GM18517 (cell line): ENCODE measurements at regions not wholly inside any gene's neighbourhood (a gene's known extent, or its start where the extent isn't known, plus 50 kb on each side); places are given as distances from the start of the nearest gene placed in this dataset.
"Not testable (repeated sequence)": the region's sequence is repeated elsewhere in the genome, so short reads cannot be mapped to it uniquely, and the experiment has no call there.

ENCODE experiments used
- ATAC-seq: cut with Tn5 transposase; IDR thresholded peaks from one replicate; pipeline ENCODE4 v1.9.1; 2021; ENCODE audit warnings: mild to moderate bottlenecking, moderate library complexity; ENCODE audit not compliant: unreplicated experiment

DNA sequence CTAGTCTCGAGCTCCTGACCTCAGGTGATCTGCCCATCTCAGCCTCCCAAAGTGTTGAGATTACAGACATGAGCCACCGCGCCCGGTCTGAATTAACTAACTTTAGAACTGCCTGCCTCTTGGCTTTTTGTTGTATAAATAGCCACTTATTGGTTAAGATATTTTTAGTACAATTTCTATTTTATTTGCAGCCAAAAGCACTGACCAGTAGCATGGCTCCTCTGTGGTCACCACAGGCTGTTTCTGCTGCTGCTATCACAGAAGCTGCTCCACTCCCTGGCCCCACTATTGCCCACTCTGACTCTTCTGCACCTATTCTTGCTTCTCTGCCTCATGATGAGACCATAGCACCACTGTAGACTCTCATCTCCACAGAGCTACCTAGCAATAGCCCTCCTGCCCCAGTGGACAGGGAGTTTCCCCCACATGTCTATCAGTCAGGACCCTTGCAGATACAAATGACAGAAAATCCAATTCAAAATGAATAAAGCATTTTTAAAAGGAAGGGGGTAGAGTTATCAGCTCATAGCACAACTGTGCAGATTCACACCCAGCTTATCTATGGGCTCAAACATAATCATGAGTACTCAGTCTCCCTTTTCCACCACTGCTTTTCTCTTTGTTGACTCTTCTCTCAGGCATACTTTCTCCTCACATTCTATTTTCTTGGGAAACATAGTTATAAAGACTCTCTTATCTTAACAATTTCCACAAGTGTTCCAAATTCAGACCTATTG is 151.8 kb upstream of the EPB41L4A start:
- ATAC-seq: no peak

DNA sequence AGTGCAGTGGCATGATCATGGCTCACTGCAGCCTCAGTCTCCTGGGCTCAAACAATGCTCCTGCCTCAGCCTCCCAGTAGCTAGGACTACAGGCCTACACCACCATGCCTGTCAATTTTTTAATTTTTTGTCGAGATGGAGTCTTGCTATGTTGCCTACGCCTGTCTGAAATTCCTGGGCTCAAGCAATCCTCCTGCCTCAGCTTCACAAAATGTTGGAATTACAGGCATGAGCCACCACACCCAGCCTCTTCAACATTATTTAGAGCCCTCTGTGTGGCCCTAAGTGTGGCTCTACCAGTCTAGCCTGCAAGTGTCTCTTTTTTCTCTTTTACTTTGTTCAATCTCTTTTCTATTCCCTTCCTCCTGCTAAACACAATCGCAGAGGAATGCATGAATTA is 154.4 kb upstream of the EPB41L4A start:
- ATAC-seq: no peak

DNA sequence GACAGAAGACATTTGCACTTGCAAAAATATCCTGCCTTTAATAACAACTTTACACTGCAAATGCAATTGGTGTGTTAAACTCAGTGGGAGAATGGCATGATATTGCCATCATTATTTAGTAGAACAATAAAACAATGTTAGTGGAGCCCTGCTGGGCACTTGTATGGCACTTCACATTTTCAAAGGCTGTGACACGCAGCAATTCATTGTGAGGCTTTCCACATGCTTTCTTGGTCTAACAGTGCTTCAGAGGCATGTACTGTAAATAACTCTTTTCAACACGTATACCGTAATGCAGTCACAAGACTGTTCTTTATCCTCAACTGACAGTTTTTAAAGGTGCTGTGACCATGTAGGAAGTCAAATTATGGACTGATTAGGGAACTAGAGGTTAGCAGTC is 155.5 kb upstream of the EPB41L4A start:
- no peak for ATAC-seq

GRCh38 chr5:112576298-112576925 is 157.3 kb upstream of the EPB41L4A start:
- ATAC-seq: no peak

GRCh38 chr5:112579599-112580170 is 158.0 kb upstream of the APC start:
- ATAC-seq: no peak

DNA sequence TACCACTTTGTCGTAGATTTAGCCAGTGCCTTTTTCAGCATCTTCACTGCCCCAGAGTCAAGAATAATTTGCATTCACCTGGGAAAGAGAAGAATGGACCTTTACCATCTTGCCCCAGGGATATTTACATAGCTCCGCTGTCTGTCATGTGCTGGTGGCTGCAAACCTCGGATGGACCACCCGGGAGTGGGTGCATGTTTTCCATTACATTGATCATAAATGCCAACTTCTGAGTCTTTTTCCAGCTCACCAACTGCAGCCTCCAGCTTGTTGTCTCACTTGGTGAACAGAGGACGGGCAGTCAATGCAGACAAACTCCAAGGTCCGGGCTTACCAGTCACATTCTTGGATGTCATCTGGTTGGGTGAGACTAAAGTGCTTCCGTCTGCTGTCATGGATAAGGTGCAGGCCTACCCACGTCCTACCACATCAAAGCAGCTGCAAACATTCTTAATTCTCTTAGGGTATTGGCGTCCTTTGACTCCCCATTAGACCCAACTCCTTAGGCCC is 155.8 kb upstream of the APC start:
- ATAC-seq: no peak

DNA sequence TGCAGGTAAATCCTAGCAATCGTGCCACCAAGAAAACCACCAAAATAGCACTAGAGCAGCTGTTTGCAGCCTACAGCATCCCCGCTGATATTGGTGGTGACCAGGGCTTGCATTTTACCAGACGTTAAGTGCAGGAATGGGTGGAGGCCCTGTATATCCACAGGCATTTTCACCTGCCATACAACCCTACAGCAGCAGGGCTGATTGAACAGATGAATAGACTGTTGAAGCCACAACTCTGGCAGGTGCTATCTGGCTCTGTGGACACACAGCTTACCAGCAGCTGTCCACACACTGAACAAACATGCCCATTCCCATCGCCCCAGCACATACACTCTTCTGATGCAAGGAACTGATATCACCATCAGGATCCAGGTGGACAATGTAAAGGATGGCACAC is 154.5 kb upstream of the APC start:
- ATAC-seq: no peak

- ATAC-seq: no peak
Observed at GRCh38 chr5:112584781-112585180, 152.9 kb upstream of the APC start.

DNA sequence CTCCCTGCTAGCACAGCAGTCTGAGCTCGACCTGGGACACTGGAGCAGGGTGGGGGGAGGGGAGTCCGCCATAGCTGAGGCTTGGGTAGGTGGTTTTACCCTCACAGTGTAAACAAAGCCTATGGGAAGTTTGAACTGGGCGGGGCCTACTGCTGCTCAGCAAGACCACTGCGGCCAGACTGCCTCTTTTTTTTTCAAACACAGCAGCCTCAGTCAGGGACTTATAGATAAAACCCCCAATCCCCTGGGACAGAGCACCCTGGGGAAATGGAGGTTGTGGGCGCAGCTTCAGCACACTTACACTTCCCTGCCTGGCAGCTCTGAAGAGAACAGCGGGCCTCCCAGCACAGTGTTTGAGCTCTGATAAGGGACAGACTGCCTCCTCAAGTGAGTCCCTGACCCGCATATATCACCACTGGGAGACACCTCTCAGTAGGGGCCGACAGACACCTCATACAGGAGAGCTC is 151.1 kb upstream of the APC start:
- no peak for ATAC-seq

DNA sequence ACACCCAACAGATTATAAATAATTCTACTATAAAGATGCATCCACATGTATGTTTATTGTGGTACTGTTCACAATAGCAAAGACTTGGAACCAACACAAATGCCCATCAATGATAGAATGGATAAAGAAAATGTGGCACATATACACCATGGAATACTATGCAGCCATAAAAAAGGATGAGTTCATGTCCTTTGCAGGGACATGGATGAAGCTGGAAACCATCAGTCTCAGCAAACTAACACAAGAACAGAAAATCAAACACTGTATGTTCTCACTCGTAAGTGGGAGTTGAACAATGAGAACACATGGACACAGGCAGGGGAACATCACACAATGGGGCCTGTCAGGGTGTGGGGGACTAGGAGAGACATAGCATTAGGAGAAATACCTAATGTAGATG is 146.8 kb upstream of the APC start:
- ATAC-seq: not testable (repeated sequence)

GRCh38 chr5:112594095-112594850 is 143.4 kb upstream of the APC start:
- ATAC-seq: no peak

- ATAC-seq: no peak
Observed at GRCh38 chr5:112594941-112595340, 142.7 kb upstream of the APC start.

DNA sequence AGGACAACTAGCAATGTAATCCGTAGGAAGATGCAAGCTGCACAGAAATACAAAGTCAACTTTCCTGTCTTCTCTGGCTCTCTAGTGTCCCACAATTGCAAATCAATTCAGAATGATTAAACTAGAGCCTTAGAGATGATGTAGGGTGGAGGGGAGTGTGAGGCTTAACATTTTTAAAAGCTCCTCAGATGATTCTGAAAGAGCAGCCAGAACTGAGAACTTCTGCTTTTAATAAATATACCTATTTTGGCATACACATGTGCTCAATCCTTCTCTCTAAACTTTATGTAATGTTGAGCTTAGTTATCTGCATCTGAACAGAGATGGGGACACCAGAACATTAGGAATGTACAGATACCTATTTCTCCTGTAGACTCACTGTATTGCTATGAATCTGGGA is 139.9 kb upstream of the APC start:
- ATAC-seq: no peak

GRCh38 chr5:112600510-112600909 is 137.2 kb upstream of the APC start:
- ATAC-seq: not testable (repeated sequence)

DNA sequence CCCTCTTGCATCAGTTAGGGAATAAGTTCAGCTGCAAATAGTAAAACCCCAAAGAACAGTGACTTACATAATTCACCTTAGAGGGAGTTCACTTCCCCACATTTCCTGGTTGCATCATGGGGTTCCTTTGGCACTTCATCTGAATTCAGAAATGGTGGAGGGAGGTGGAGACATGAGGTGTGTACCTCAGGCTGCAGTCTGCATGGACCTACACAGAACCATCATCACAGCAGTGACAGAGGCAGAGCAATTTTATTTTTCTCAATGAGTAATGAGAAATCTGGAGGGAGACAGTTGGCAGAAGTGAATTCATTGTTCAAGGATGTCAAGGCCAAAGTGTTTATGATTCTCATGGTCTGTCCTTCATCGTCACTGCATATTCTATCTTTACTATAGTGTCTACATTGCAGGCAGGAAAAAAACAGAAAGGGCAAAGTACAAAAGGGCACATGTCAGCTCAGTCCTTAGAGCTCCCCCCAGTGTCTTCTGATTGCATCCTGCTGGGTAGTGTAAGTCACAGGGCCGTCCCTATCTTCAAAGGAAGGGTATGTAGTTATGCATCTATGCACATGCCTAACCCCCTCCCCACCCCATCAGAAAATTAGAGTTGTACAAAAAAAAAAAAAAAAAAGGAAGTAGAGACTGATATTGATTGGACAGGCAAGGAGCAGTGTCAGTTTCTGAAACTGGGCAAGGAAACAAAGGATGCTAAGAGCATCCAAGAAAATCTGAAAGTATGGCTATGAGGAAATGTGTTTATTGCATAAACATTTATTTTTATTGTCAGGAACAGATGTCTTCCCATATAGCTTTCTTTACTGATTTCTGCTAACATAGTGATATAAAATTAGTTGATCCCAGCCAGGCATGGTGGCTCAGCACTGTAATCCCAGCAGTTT is 132.7 kb upstream of the APC start:
- ATAC-seq: no peak

DNA sequence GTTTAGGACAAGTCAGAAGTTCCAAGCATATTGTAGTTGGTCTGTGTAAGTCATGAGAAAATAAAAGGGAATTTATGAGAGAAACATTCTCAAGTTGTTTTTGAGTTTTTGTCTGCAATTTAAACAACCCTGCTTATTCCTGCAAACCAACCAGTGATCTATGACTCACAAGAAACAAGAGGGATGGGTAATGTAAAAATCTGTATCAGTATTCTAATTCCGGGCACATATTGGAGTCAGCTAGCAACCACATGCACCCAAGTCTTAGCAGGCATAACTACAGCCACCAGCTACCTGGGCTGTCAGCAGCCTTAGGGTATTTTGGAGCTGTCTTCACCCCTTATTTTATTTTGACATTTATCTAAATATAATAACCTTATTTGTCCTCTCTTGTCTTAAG is 128.7 kb upstream of the APC start:
- no peak for ATAC-seq

- ATAC-seq: no peak
Observed at GRCh38 chr5:112612663-112613062, 125.0 kb upstream of the APC start.

DNA sequence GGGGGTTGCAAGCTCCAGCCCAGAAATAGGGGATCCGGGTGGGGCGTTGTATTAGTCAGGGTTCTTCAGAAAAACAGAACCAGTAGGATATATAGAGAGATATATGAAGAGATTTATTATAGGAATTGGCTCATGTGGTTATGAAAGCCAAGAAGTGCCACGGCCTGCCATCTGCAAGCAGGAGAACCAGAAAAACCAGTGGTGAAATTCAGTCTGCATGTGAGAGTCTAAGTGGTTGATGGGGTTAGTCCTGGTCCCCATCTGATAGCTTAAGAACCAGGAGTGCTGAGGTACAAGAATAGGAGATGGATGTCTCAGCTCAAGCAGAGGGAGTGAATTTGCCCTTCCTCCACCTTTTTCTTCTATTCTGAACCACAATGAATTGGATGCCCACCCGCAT is 123.4 kb upstream of the APC start:
- no peak for ATAC-seq

GRCh38 chr5:112614986-112615385 is 122.7 kb upstream of the APC start:
- ATAC-seq: no peak

DNA sequence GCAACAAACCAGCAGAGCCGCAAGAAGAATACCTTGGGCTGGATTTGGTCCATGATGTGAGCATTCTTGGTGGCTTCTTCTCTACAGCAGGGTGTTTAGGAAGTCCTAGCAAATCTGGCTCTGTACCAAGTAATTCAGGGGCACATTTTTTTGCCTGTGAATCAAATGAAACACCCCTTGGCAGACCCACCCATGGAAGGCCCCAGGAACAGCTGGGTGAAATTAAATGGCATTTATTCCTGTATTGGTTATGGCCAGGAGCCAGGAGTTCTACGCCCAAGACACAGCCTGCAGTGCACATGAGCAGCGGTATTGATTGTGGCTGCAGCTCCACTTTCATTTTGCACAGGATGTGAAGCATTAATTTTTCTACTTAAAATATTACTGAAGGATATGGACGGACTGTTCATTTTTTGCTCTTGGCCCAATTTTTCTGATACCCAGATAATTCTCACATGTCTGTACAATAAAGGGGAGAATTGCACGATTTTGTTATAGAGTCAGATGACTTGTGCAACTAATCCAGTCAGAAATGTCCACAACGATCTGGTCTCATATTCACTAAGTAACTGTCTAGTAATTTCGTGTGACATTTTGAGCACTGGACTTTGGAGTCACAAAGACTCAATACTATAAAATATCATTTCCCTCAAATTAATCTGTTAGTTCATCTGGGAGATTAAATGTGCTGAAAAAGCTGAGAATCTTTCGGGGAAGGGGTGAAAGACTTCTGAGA is 120.7 kb upstream of the APC start:
- ATAC-seq: no peak
